GM10248 (cell line): ENCODE measurements at regions not wholly inside any gene's neighbourhood (a gene's known extent, or its start where the extent isn't known, plus 50 kb on each side); places are given as distances from the start of the nearest gene placed in this dataset.

Source experiments
- CTCF ChIA-PET: fragments of 300-600 bp; sonication (Branson Sonifier 250); formaldehyde crosslinking; extraction: SDS; loops from one replicate; lab custom pipeline; 2021; ENCODE audit warnings: antibody characterized with exemption; lab: Yijun Ruan, JAX
- POLR2A ChIA-PET: fragments of 350-650 bp; sonication (Branson Sonifier 250); formaldehyde crosslinking; extraction: SDS; loops from one replicate; lab custom pipeline; 2020; ENCODE audit warnings: antibody characterized with exemption; lab: Yijun Ruan, JAX
- DNase-seq: peaks from one replicate; pipeline ENCODE4 v3.0.0; 2012; ENCODE audit errors: extremely low spot score
- CTCF ChIP-seq: IDR thresholded peaks from 2 replicates; pipeline ENCODE4 v1.5.1; 2012; ENCODE audit warnings: mild to moderate bottlenecking, low read depth; ENCODE audit errors: extremely low read depth, missing control alignments, control extremely low read depth

DNA sequence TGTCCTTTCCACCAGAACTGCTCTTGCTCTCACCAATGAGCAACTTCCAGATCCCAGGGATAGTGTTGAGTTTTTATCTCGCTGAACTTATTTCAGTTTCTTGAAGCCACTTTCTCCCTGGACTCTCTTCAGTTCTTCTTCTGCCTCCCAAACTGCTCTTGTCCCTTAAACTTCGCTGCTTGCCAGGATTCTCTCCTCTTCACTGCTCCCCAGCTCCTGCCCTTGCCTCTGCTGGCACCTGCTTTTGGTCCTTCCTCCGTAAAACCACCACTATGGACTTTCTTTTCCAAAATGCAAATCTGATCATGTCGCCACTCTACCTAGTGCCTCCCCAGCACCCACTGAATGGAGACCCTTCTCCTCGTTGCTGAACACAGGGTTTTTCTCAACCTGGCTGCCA is 92.8 kb upstream of the PALS2 start:
- DNase-seq, result no peak
- no peak for TF ChIP-seq CTCF
- ChIA-PET CTCF (no interaction called here), POLR2A (no interaction called here)

DNA sequence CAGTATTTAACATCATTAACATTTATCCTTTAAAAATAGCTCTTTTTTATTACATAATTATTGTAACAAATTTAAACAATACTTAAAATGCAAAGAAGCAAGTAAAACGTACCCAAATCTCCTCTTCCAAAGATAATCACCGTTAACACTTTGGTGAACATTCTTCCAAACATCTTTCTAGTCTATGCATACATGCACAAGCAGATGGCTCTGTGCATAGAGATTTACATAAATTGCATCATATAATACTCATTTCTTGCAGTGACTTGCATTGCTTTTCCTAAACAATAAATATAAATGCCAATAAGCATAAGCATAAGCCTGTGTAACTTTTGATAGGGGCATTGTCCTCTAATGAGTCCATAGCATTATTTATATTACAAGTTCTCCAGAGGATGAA is 89.4 kb upstream of the PALS2 start:
- DNase-seq, result no peak
- CTCF ChIA-PET, result no interaction called here
- no peak for TF ChIP-seq CTCF
- POLR2A ChIA-PET, result no interaction called here

GRCh38 chr7:24492576-24492975 is 80.7 kb upstream of the PALS2 start:
- no peak for DNase-seq
- TF ChIP-seq CTCF, result no peak
- ChIA-PET CTCF (no interaction called here), POLR2A (no interaction called here)

GRCh38 chr7:24494832-24495231 is 78.4 kb upstream of the PALS2 start:
- POLR2A ChIA-PET, result no interaction called here
- CTCF ChIA-PET, result no interaction called here
- TF ChIP-seq CTCF, result no peak
- DNase-seq, result no peak

DNA sequence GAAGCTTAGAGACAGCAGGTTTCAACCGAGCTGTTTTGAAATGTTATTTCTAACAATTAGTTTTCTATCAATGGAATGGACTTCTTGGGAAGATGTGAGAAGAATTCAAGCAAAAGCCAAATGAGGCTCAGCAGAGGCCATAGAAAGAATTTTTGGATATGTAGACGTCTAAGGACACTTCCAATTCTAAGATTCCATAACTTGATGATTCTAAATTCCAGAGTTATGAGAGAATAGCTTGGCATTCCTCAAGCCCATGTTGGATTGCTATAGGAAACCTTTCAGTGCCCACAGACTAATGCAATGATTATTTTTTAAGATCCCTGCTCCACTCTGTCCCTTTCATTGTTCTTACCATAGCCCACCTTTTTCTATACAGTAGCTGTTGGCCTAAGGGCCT is 77.2 kb upstream of the PALS2 start:
- DNase-seq, result no peak
- CTCF ChIA-PET, result interaction anchor here (0.8 to 0.9 kb wide), 2 partner anchors 9 to 20 kb away, joined by 3 read pairs; no protein-coding TSS in a partner anchor
- POLR2A ChIA-PET, result no interaction called here
- TF ChIP-seq CTCF, result no peak

DNA sequence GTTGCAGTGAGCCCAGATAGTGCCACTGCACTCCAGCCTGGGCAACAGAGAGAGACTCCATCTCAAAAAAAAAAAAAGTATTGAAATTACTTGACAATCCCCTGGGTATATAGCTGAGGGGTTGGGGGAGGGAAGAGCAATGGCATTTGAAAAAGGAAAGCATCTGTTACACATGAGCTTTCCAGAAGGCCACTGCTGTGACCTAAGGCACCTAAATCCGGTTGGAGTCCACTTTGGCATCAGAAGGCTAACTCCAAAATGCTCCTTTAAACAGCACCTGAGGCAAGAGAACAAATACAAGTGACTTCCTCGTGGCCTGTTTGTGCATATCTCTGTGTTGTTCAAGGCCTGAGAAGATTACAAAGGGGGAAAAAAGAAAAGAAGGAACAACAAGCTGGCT is 74.8 kb upstream of the PALS2 start:
- CTCF ChIA-PET, result no interaction called here
- TF ChIP-seq CTCF, result no peak
- POLR2A ChIA-PET, result no interaction called here
- no peak for DNase-seq

DNA sequence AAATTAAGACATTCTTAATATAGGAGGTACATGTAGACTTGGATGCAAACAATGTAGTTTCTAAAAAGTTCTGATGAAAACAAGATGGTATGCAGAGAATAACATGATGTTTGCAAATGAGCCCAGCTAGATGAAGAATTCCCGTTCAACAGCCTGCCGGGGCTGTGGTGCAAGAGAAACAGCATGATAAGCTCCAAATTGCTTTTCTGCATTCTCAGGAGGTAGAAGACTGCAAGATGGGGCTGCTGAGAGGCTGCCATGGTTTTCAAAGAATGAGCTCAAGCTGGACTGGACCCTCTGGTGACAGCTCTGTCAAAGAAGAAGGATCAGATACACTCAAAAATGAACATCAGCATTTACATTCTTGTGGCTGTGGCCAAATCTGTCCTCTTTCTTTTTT is 73.4 kb upstream of the PALS2 start:
- no peak for DNase-seq
- ChIA-PET POLR2A (interaction anchor here (0.7 kb wide), 1 partner anchor 40 kb away, joined by 3 read pairs; no protein-coding TSS in a partner anchor), CTCF (interaction anchor here (1.3 kb wide), 1 partner anchor 11 kb away, joined by 3 read pairs; no protein-coding TSS in a partner anchor)
- no peak for TF ChIP-seq CTCF
